NCI-H460 (cell line): ENCODE measurements at regions not wholly inside any gene's neighbourhood (a gene's known extent, or its start where the extent isn't known, plus 50 kb on each side); places are given as distances from the start of the nearest gene placed in this dataset.
A peak's percentile ranks its signal among the peaks of the same experiment; 100 is the strongest.
"Not testable (repeated sequence)": the region's sequence is repeated elsewhere in the genome, so short reads cannot be mapped to it uniquely, and the experiment has no call there.

ENCODE experiments used
- DNase-seq: peaks from one replicate; pipeline ENCODE4 v3.0.0-alpha.2; 2016; ENCODE audit warnings: low read depth; ENCODE audit errors: extremely low read depth

- DNase-seq, result no peak
Measured at GRCh38 chr2:82124629-82125028, 1820.1 kb upstream of the LRRTM1 start.

GRCh38 chr2:82120654-82121053, 1816.1 kb upstream of the LRRTM1 start:
- DNase-seq, result no peak

- no peak for DNase-seq
Measured at GRCh38 chr2:82120115-82120514, 1815.6 kb upstream of the LRRTM1 start.

- no peak for DNase-seq
Measured at GRCh38 chr2:82109418-82109817, 1804.9 kb upstream of the LRRTM1 start.

- DNase-seq, result no peak
Measured at GRCh38 chr2:82098617-82099016, 1794.1 kb upstream of the LRRTM1 start.

GRCh38 chr2:82089518-82089917, 1785.0 kb upstream of the LRRTM1 start:
- DNase-seq, result no peak

- DNase-seq, result no peak
Measured at GRCh38 chr2:82084679-82085392, 1780.3 kb upstream of the LRRTM1 start.

- DNase-seq, result no peak
Measured at GRCh38 chr2:82075875-82076274, 1771.3 kb upstream of the LRRTM1 start.

- no peak for DNase-seq
Measured at GRCh38 chr2:82062463-82062862, 1757.9 kb upstream of the LRRTM1 start.

GRCh38 chr2:82055846-82056245, 1751.3 kb upstream of the LRRTM1 start:
- no peak for DNase-seq

GRCh38 chr2:82043867-82044266, 1739.3 kb upstream of the LRRTM1 start:
- no peak for DNase-seq

- no peak for DNase-seq
Measured at GRCh38 chr2:82027921-82028615, 1723.5 kb upstream of the LRRTM1 start.

GRCh38 chr2:82023710-82024109, 1719.2 kb upstream of the LRRTM1 start:
- peak; percentile 16 for DNase-seq

GRCh38 chr2:82013641-82014040, 1709.1 kb upstream of the LRRTM1 start:
- no peak for DNase-seq

GRCh38 chr2:82007071-82007664, 1702.6 kb upstream of the LRRTM1 start:
- DNase-seq, result no peak

- DNase-seq, result not testable (repeated sequence)
Measured at GRCh38 chr2:82005889-82006288, 1701.3 kb upstream of the LRRTM1 start.

- no peak for DNase-seq
Measured at GRCh38 chr2:82001614-82002013, 1697.1 kb upstream of the LRRTM1 start.

GRCh38 chr2:82000606-82001005, 1696.1 kb upstream of the LRRTM1 start:
- no peak for DNase-seq

GRCh38 chr2:81996332-81996731, 1691.8 kb upstream of the LRRTM1 start:
- no peak for DNase-seq

GRCh38 chr2:81991282-81991681, 1686.7 kb upstream of the LRRTM1 start:
- no peak for DNase-seq

GRCh38 chr2:81987370-81987769, 1682.8 kb upstream of the LRRTM1 start:
- no peak for DNase-seq
